ENCODE measurements at regions not wholly inside any gene's neighbourhood (a gene's known extent, or its start where the extent isn't known, plus 50 kb on each side); places are given as distances from the start of the nearest gene placed in this dataset.
A peak's percentile ranks its signal among the peaks of the same experiment; 100 is the strongest.
"Not testable (repeated sequence)": the region's sequence is repeated elsewhere in the genome, so short reads cannot be mapped to it uniquely, and the experiment has no call there.

GRCh38 chrX:121165930-121166359 is 118.5 kb downstream of the GLUD2 start:
- no peak for DNase-seq
- intact Hi-C loops (cut with DNase I): no loop called here

DNA sequence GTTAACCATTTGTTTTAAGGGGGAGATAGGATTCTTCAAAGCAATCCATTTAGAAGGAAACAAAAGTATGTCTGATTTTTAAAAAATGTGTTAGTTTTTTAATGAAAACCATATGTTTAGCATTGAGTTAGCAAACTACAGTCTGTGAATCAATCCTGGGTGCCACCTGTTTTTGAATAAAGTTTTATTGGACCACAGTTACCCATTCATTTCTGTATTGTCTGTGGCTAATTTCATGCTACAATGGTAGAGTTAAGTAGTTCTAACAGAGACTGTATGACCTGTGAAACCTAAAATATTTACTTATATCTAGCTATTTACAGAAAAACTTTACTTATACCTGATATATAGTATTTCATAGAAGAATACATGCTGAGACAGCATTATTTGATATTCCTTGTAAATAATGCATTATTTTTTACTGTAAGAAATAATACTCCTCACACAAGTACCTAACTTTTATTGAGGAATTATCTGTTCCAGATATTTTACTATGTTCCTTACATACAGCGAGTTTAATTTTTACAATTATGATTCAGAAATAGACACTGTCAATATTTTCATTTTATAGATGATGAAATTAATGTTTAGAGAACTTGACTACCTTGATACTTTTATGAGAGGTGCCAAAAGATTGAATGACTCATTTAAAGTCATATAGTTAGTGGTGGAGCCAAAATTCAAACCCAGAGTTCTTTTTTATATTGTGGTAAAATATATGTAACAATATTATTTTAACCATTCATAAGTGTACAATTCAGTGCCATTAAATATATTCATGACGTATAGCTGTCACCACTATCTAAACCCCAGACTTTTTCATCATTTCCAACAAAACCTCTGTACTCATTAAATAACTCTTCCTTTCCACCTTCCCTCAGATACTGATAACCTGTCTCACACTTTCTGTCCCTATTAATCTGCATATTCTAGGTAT is 122.0 kb downstream of the GLUD2 start:
- intact Hi-C loops (cut with DNase I): no loop called here
- DNase-seq: no peak

DNA sequence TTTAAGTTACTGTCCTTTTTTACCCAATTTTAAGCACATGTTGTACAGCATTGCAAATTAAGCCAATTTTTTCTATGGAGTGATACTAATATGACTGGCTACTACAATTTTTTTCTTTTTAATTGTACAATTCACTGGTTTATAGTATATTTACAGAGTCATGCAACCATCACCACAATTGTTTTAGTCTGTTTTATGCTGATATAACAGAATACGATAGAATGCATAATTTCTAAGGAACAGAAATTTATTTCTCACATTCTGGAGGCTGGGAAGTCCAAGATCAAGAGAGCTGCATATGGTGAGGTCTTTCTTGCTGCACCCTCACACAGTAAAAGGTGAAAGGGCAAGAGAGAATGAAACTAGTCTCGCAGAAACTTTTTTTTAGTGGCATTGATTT is 125.3 kb downstream of the GLUD2 start:
- DNase-seq: no peak
- intact Hi-C loops (cut with DNase I): no loop called here

- DNase-seq: no peak
- intact Hi-C loops (cut with DNase I): no loop called here
Measured at GRCh38 chrX:121179972-121180371, 132.6 kb downstream of the GLUD2 start.

GRCh38 chrX:121191779-121192178 is 144.4 kb downstream of the GLUD2 start:
- no peak for DNase-seq
- intact Hi-C loops (cut with DNase I): no loop called here

DNA sequence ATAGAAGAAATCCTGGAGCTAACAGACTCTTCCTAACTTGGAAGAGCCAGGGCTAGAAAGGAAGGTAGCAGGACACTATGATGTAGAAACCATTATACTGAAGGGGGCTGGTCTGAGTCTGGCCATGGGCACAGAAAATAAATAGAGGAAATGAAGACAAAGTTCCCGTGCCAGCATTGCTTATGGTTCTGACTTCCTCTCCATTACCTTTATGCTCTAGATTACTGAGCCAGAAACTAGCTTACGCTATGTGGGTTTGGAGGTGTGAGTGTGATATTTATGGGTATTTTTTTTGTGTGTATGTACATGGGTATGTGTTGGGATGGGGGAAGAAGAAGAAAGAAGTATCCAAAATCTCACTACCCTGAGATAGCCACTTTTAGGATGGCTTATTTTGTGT is 148.3 kb downstream of the GLUD2 start:
- intact Hi-C loops (cut with DNase I): no loop called here
- DNase-seq: no peak

DNA sequence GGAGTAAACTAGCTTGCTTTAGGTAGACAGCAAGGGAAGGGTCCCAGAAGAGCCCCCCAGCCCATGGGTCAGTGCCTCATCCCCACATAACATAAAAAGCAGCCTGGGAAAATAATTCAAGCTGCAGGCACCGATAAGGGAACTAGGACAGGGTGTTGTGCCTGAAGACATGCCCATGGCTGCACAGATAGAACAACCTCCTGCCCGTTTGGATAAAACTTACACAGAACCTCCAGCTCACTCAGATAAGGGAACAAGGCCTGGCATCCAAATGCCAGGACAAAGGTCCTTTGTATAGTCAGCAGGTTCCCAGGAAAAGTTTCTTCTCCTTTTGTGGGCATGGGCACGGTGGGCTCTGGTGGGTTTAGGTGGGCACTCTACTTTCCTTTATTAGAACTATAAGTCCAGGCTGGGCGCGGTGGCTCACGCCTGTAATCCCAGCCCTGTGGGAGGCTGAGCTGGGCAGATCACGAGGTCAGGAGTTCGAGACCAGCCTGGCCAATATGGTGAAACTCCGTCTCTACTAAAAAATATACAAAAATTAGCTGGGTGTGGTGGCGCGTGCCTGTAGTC is 149.5 kb downstream of the GLUD2 start:
- DNase-seq; intact Hi-C loops (cut with DNase I): not testable (repeated sequence)

DNA sequence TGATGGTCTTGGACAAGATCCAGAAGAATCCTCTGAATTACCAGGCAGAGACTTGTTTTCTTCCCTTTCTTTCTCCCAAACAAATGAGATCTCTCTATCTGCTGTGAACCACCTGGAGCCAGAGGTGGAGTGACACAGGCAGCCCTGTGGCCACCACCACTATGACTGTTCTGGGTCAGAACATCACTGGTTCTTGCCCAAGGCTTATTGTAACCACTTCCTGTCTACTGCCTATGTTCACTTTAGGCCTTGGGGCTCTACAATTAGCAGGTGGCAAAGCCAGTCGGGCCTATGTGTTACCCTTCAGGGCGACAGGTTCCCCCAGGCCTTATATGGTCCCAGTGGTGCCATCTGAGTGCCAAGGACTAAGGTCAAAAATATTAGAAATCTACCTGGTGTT is 161.2 kb downstream of the GLUD2 start:
- intact Hi-C loops (cut with DNase I): no loop called here
- DNase-seq: no peak

- intact Hi-C loops (cut with DNase I): no loop called here
- no peak for DNase-seq
Measured at GRCh38 chrX:121216641-121217374, 169.4 kb downstream of the GLUD2 start.

- no peak for DNase-seq
Measured at GRCh38 chrX:121221322-121221977, 174.0 kb downstream of the GLUD2 start.

GRCh38 chrX:121227888-121228287 is 180.5 kb downstream of the GLUD2 start:
- DNase-seq: no peak
- intact Hi-C loops (cut with DNase I): no loop called here

More at GRCh38 chrX:121221322-121221977, 174.0 kb downstream of the GLUD2 start:
- intact Hi-C loops (cut with DNase I): no loop called here

GRCh38 chrX:121231566-121232358 is 184.4 kb downstream of the GLUD2 start:
- intact Hi-C loops (cut with DNase I): no loop called here
- DNase-seq: peak in 5 of 42 donors; percentile 4 to 45 (median 19)

DNA sequence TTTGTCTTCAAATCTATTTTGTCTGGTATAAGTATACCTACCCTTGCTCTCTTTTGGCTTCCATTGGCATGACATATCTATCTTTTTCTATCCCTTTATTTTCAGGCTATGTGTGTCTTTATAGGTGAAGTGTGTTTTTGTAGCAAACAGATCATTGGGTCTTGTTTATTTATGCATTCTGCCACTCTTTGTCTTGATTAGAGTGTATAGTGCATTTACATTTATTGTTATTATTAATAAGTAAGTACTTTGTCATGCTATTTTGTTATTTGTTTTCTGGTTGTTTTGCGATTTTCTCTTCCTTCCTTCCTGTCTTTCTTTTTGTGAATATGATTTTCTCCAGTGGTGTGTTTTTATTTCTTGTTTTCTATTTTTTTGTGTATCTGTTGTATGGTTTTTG is 188.6 kb downstream of the GLUD2 start:
- no peak for DNase-seq
- intact Hi-C loops (cut with DNase I): no loop called here

- DNase-seq: no peak
Measured at GRCh38 chrX:121238093-121238492, 190.7 kb downstream of the GLUD2 start.

DNA sequence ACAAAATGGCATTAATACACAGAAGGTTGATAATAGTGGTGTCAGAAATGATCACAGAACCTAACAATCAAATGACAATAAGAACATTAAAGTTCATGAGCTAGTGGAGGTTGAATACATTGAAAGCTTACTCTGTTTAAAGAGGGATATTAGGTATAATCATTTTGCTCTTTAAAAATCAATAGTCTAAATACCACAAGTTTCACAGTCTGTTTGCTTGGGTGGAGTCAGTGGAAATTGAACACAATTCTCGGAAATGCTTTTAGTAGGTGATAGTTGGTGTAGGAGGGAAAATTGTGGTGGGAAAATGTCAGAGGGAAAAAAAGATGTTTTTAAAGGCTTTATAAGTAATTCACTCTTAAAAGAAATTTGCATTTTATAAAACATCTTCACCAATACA is 197.1 kb downstream of the GLUD2 start:
- intact Hi-C loops (cut with DNase I): no loop called here
- no peak for DNase-seq

More at GRCh38 chrX:121238093-121238492, 190.7 kb downstream of the GLUD2 start:
- intact Hi-C loops (cut with DNase I): no loop called here

GRCh38 chrX:121245763-121246162 is 198.4 kb downstream of the GLUD2 start:
- intact Hi-C loops (cut with DNase I): no loop called here
- DNase-seq: peak in 4 of 42 donors; percentile 1 to 29 (median 12)

DNA sequence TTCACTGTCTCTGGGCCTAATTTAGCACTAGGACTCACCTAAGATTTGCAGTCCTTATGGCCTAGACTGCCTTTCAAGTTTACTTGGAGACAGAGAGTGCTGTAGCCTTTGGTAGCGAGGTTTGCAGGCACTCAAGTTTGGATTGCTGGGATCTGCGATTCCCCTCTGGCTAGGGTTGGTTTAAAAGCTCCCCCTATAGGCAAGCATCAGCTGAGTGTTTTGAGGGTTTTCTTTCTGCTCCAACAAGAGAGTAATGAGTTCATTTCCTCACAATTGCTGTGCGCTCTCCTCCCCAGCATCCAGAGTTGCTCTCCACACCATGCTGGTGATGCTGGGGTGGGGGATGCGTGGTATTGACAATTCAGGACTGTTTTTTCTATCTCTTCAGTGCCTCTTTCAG is 206.9 kb downstream of the GLUD2 start:
- intact Hi-C loops (cut with DNase I): no loop called here
- no peak for DNase-seq

DNA sequence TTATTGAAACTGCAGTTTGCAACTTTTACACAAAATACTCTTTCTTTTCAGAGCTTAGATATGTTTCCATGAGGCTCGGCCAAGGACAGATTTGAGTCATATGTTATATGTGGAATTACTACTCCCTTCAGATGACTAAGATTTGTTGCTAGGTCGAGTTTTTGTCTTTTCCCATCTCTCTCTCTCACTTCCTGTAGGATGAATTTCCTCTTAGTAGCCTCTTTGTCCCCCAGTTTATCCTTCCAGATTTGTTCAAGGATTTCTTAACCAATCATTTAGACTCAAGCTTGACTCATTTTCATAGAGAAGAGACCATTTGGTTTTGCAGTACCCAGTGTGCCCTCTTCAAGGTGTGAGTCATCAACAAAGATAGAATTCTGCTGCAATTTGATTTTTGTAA is 209.2 kb downstream of the GLUD2 start:
- DNase-seq: no peak

GRCh38 chrX:121258545-121258944 is 211.1 kb downstream of the GLUD2 start:
- intact Hi-C loops (cut with DNase I): no loop called here
- DNase-seq: no peak

More for the DNA sequence above, 209.2 kb downstream of the GLUD2 start:
- intact Hi-C loops (cut with DNase I): no loop called here

Data from head of caudate nucleus (tissue), 42 donors.